IMR-90 (cell line): ENCODE measurements at regions not wholly inside any gene's neighbourhood (a gene's known extent, or its start where the extent isn't known, plus 50 kb on each side); places are given as distances from the start of the nearest gene placed in this dataset.
A peak's percentile ranks its signal among the peaks of the same experiment; 100 is the strongest.

Source experiments
- ATAC-seq: fragments of 200-7000 bp; cut with Tn5 transposase; 2 replicates; pipeline ENCODE4 v1.9.1; 2020; ENCODE audit warnings: low read depth, mild to moderate bottlenecking, moderate library complexity
- BruUV-seq: library from RNA; stranded (reverse); fragments of 400-500 nt; replicated peaks from 2 replicates; lab custom pipeline; 2021; lab: Mats Ljungman, UMichigan
- CTCF ChIA-PET: fragments of 300-600 bp; formaldehyde crosslinking; extraction: SDS; loops from one replicate; lab custom pipeline; 2021; ENCODE audit warnings: antibody characterized with exemption; lab: Yijun Ruan, JAX
- POLR2A ChIA-PET: fragments of 300-600 bp; sonication (Branson Sonifier 250); formaldehyde crosslinking; loops from one replicate; lab custom pipeline; 2022; ENCODE audit warnings: antibody characterized with exemption; ENCODE audit not compliant: unreplicated experiment; lab: Charles Lee
- DNase-seq: peaks from one replicate; pipeline ENCODE4 v3.0.0; 2013
- H2AFZ ChIP-seq: replicated peaks from 2 replicates; pipeline ENCODE3; 2013; ENCODE audit warnings: low read length, mild to moderate bottlenecking; ENCODE audit not compliant: poor library complexity
- H2AK5ac ChIP-seq: 2 replicates; pipeline ENCODE4 v1.6.1; 2013; ENCODE audit warnings: low read depth, low read length, inconsistent platforms
- H2AK9ac ChIP-seq: replicated peaks from 2 replicates; pipeline ENCODE3; 2013; ENCODE audit warnings: mild to moderate bottlenecking, low read depth, low read length, moderate library complexity; ENCODE audit not compliant: poor library complexity
- H2BK120ac ChIP-seq: 2 replicates; pipeline ENCODE4 v1.6.1; 2013; ENCODE audit warnings: low read depth, low read length, inconsistent platforms
- H2BK15ac ChIP-seq: 3 replicates; pipeline ENCODE4 v1.6.1; 2013; ENCODE audit warnings: low read depth, low read length, inconsistent platforms
- H2BK20ac ChIP-seq: 2 replicates; pipeline ENCODE4 v1.6.1; 2013; ENCODE audit warnings: low read depth, mild to moderate bottlenecking, inconsistent platforms, low read length, moderate library complexity
- H2BK5ac ChIP-seq: 2 replicates; pipeline ENCODE4 v1.6.1; 2013; ENCODE audit warnings: mild to moderate bottlenecking, low read depth, low read length, inconsistent platforms; ENCODE audit not compliant: poor library complexity, severe bottlenecking
- H3K14ac ChIP-seq: replicated peaks from 2 replicates; pipeline ENCODE4 v1.6.1; 2013; ENCODE audit warnings: low read depth, low read length, inconsistent platforms
- H3K18ac ChIP-seq: 2 replicates; pipeline ENCODE4 v1.6.1; 2013; ENCODE audit warnings: low read depth, low read length, control low read depth
- H3K23ac ChIP-seq: 2 replicates; pipeline ENCODE4 v1.6.1; 2013; ENCODE audit warnings: low read depth, low read length, inconsistent platforms
- H3K27ac ChIP-seq: 2 replicates; pipeline ENCODE4 v1.5.1; 2013; ENCODE audit warnings: mild to moderate bottlenecking, control low read depth, low read length; ENCODE audit not compliant: insufficient read depth
- H3K27me3 ChIP-seq: 2 replicates; pipeline ENCODE4 v1.6.1; 2013; ENCODE audit warnings: low read length; ENCODE audit not compliant: control insufficient read depth, insufficient read depth
- H3K36me3 ChIP-seq: 2 replicates; pipeline ENCODE4 v1.6.1; 2013; ENCODE audit warnings: low read length, mixed read lengths; ENCODE audit not compliant: control insufficient read depth, insufficient read depth
- H3K4ac ChIP-seq: 2 replicates; pipeline ENCODE4 v1.6.1; 2013; ENCODE audit warnings: low read depth, low read length, inconsistent platforms
- H3K4me1 ChIP-seq: 2 replicates; pipeline ENCODE4 v1.6.1; 2013; ENCODE audit warnings: low read length, mixed read lengths; ENCODE audit not compliant: control insufficient read depth, insufficient read depth
- H3K4me2 ChIP-seq: 2 replicates; pipeline ENCODE4 v1.6.1; 2013; ENCODE audit warnings: low read depth, mild to moderate bottlenecking, control low read depth, low read length, moderate library complexity
- H3K4me3 ChIP-seq: 2 replicates; pipeline ENCODE4 v1.5.1; 2013; ENCODE audit warnings: low read depth, mild to moderate bottlenecking, control low read depth, low read length, moderate library complexity; ENCODE audit not compliant: insufficient read depth
- H3K56ac ChIP-seq: 2 replicates; pipeline ENCODE4 v1.6.1; 2013; ENCODE audit warnings: low read length, inconsistent platforms; ENCODE audit not compliant: insufficient read depth; ENCODE audit errors: extremely low read depth
- H3K79me1 ChIP-seq, 2 experiments: 2 replicates each; pipeline ENCODE4 v1.6.1; 2013; ENCODE audit warnings: low read length in 2 of 2, inconsistent platforms in 1 of 2, low read depth in 1 of 2
- H3K9ac ChIP-seq: 2 replicates; pipeline ENCODE4 v1.6.1; 2013; ENCODE audit warnings: low read depth, low read length, control low read depth
- H3K9me1 ChIP-seq: 2 replicates; pipeline ENCODE4 v1.6.1; 2013; ENCODE audit warnings: low read length, inconsistent platforms; ENCODE audit not compliant: insufficient read depth
- H3K9me3 ChIP-seq: 2 replicates; pipeline ENCODE4 v1.6.1; 2013; ENCODE audit warnings: low read length; ENCODE audit not compliant: control insufficient read depth, insufficient read depth
- H4K20me1 ChIP-seq: 2 replicates; pipeline ENCODE4 v1.6.1; 2013; ENCODE audit warnings: low read length, inconsistent platforms; ENCODE audit not compliant: insufficient read depth
- H4K5ac ChIP-seq: 2 replicates; pipeline ENCODE4 v1.6.1; 2013; ENCODE audit warnings: mild to moderate bottlenecking, low read depth, low read length, control low read depth
- H4K8ac ChIP-seq, 2 experiments: 2 replicates each; pipeline ENCODE4 v1.6.1; 2013; ENCODE audit warnings: low read depth in 2 of 2, low read length in 2 of 2, control low read depth in 1 of 2, inconsistent platforms in 1 of 2
- H4K91ac ChIP-seq: 2 replicates; pipeline ENCODE4 v1.6.1; 2013; ENCODE audit warnings: low read depth, low read length, inconsistent platforms; ENCODE audit not compliant: insufficient read depth
- CEBPB ChIP-seq: IDR thresholded peaks from 2 replicates; pipeline ENCODE4 v1.6.1; 2012; ENCODE audit warnings: low read depth, low read length, improper control_type of control experiment
- MXI1 ChIP-seq: IDR thresholded peaks from 2 replicates; pipeline ENCODE4 v1.6.1; 2012; ENCODE audit warnings: low read depth, mild to moderate bottlenecking, low read length, moderate library complexity, borderline replicate concordance
- WGBS, 2 experiments: methylation state at CpG; one replicate each; pipeline versions ENCODE4 v1.1.5 to v1.1.7; 2013; ENCODE audit warnings: missing lambda C conversion rate in 2 of 2; ENCODE audit not compliant: insufficient read length in 1 of 2; ENCODE audit errors: extremely low coverage in 2 of 2; 5-methylcytosine and 5-hydroxymethylcytosine counted together
- dilution Hi-C: fragments of 300-500 bp; cut with HindIII; formaldehyde crosslinking; loops from one replicate; pipeline ENCODE4 v1.14.3; 2018; ENCODE audit warnings: low sequenced_read_pairs; ENCODE audit not compliant: unreplicated experiment
- in situ Hi-C: fragments of 300-500 bp; cut with MboI; formaldehyde crosslinking; loops from 3 replicates; pipeline ENCODE4 v1.14.3; 2019; ENCODE audit warnings: low sequenced_read_pairs, inconsistent platforms, mixed read lengths
- intact Hi-C: fragments of 100-400 bp; cut with micrococcal nuclease; formaldehyde crosslinking; loops from 2 replicates; pipeline ENCODE4 v1.10.0; 2022

DNA sequence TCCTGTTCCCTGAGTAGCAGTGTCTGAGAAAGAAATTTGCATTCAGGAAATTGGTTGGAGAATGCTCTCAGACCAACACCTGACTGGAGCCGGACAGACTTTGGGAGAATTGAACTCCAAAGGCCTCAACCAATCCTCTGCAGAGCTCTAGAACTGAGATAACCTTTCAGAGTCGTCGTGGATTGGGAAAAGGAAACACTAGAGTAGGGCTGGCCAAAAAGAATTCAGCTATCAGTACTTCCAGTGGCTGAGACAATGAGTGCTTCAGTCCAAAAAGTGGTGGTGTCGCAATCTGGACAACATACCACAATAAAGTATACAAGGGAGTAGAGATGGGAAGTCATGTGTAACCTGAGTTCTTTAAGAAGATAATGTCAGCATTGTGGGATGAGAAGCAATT, 377.1 kb downstream of the SLC16A7 start:
- peak overlapping the region; percentile 48; the same call in 1 of the 2 replicates for H3K18ac ChIP-seq
- peak overlapping the region; percentile 60 for H2AFZ ChIP-seq
- peak overlapping the region; percentile 11; the same call in 1 of the 2 replicates for H3K23ac ChIP-seq
- H3K4me2 ChIP-seq: peak overlapping the region; percentile 44; the same call in 1 of the 2 replicates
- H2BK120ac ChIP-seq: peak overlapping the region; percentile 52
- TF ChIP-seq CEBPB: peak; percentile 97
- TF ChIP-seq MXI1: no peak
- WGBS, 2 experiments: no CpG with 5 or more reads among the region's 4 CpGs
- no peaks in the 10 kb centered on the region for H3K9me3 ChIP-seq
- H2BK15ac ChIP-seq: peak overlapping the region; percentile 39; the same call in 1 of the 3 replicates
- H3K4me1 ChIP-seq: peaks cover 5% of the 10 kb centered on the region
- H3K4me3 ChIP-seq: no peak overlapping the region
- peak overlapping the region; percentile 1 for H2AK9ac ChIP-seq
- H3K56ac ChIP-seq: peak overlapping the region; percentile 7; the same call in 1 of the 2 replicates
- dilution Hi-C loops: no loop called here
- peak; percentile 86 for ATAC-seq
- H2AK5ac ChIP-seq: no peak overlapping the region
- DNase-seq: peak; percentile 88
- H3K36me3 ChIP-seq: no peaks in the 10 kb centered on the region
- in situ Hi-C loops: no loop called here
- H4K91ac ChIP-seq: peak overlapping the region; percentile 53; the same call in 1 of the 2 replicates
- H4K8ac ChIP-seq: peak overlapping the region in 1 of 2 experiments; percentile 87; a peak in 2 of 4 replicates
- H3K9ac ChIP-seq: no peak overlapping the region
- peak overlapping the region; percentile 21; the same call in 1 of the 2 replicates for H4K5ac ChIP-seq
- H4K20me1 ChIP-seq: no peaks in the 10 kb centered on the region
- no peaks in the 10 kb centered on the region for H3K79me1 ChIP-seq
- no peaks in the 10 kb centered on the region for H3K27me3 ChIP-seq
- intact Hi-C loops: no loop called here
- peak overlapping the region; percentile 41 for H3K27ac ChIP-seq
- H2BK20ac ChIP-seq: peak overlapping the region; percentile 82
- H3K9me1 ChIP-seq: peaks cover 2% of the 10 kb centered on the region; the same call in 1 of the 2 replicates
- peak overlapping the region; percentile 70 for H3K4ac ChIP-seq
- peak overlapping the region; percentile 54 for H2BK5ac ChIP-seq
- CTCF ChIA-PET: no interaction called here
- no TSS peak for BruUV-seq
- POLR2A ChIA-PET: no interaction called here
- peak overlapping the region; percentile 78; the same call in 1 of the 2 replicates for H3K14ac ChIP-seq
